ENCODE measurements at regions not wholly inside any gene's neighbourhood (a gene's known extent, or its start where the extent isn't known, plus 50 kb on each side); places are given as distances from the start of the nearest gene placed in this dataset.
"Not testable (repeated sequence)": the region's sequence is repeated elsewhere in the genome, so short reads cannot be mapped to it uniquely, and the experiment has no call there.

DNA sequence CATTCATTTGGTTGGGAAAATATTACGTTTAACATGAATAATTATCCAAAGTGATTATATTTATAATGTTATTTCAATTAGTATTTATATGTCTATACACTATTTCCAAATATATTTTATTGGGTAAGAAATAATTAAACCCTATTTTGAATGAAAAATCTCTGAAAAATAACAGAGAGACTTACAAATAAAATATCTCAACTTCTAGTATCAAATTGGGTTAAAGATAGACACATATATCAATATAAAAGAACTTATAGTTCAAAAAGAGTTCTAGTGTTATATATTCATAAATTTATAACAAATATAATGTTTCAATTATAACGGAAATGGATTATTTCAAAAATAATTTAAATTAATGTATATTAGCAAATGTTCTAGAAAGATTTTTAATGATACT lies 482.6 kb upstream of the PCDH20 start:
- DNase-seq = no peak
- no peak for TF ChIP-seq POLR2A (IDR thresholded peaks at IDR 0.05; ENCODE audit: low read length)
- no peak for TF ChIP-seq GATA1 (IDR thresholded peaks at IDR 0.05; ENCODE audit: low read depth, low read length)

DNA sequence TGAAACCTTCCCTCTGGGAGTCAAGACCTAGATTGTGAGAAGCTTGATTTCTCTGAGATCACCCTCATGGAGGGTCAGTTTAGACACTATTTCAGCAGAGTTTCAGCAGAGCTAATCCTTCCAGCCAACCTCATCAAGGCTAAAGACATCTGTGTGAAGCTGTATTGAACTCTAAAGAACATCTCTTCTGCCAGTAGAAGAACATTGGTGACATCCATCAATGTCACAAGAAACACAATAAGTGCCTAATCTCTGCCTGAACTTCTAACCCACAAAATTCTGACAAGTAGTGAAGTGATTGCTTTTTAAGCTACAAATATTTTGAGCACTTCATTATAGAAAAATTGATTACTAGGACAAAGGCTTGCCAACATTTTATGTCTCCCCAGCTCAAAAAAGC lies 475.8 kb upstream of the PCDH20 start:
- no peak for DNase-seq
- no peak for TF ChIP-seq GATA1 (IDR thresholded peaks at IDR 0.05; ENCODE audit: low read depth, low read length)
- TF ChIP-seq POLR2A (IDR thresholded peaks at IDR 0.05; ENCODE audit: low read length) = no peak

DNA sequence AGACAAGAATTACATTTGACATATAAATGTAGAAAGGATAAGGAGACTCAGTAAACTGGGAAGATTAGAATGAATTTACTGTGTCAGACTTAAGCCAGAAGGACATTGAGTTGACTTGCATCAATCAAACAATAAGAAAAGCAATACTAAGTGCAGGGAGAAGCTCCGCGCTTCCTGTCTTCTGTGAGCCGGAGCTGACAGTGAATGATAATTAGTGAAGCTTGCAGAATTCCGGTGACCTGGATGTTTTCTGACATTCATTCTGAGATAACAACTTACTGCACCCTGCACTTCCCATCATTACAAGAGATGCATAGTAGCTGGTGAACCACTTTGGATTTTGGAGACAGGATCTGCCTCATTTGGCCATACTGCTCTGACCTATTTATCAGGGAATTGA lies 469.2 kb upstream of the PCDH20 start:
- no peak for DNase-seq
- TF ChIP-seq POLR2A (IDR thresholded peaks at IDR 0.05; ENCODE audit: low read length) = no peak

DNA sequence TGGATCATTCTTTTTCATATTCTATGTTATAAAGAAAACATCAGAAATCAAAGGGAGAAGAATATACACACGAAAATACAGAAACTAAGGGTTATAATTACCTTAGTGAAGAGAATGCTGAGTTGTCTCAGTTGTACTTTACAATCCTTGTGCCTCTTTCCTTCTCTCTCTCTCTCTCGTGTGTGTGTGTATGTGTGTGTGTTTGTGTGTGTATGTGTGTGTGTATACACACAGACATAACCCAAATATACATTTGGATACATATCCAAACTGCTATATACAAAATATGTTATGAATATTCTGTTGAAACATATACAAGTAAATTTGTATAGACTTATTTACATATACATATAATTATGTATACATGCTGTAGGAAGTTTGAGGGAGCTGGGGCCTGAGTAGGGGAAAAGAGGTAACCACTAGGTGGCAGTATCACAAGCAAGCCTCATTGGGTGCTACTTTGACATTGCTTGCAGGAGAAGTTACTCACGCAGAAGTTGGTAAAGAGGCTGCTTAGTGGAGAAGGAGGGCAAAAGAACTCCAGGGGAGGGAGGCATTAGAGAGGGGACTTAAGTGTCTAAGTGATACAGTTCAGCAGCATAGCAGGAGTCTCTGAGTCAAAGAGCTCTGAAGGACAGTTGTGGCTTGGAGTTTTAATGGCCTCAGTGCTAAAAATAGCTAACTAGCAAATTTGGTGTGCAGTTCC lies 465.1 kb upstream of the PCDH20 start:
- TF ChIP-seq POLR2A (IDR thresholded peaks at IDR 0.05; ENCODE audit: low read length) (no peak), GATA1 (IDR thresholded peaks at IDR 0.05; ENCODE audit: low read depth, low read length) (no peak)
- peak; percentile 28 to 57 for DNase-seq

GRCh38 chr13:61878565-61878964 lies 462.9 kb upstream of the PCDH20 start:
- DNase-seq = not testable (repeated sequence)

GRCh38 chr13:61874970-61875579 lies 459.4 kb upstream of the PCDH20 start:
- TF ChIP-seq POLR2A (IDR thresholded peaks at IDR 0.05; ENCODE audit: low read length) (no peak), GATA1 (IDR thresholded peaks at IDR 0.05; ENCODE audit: low read depth, low read length) (no peak)
- DNase-seq = no peak

- no peak for DNase-seq
- no peak for TF ChIP-seq POLR2A (IDR thresholded peaks at IDR 0.05; ENCODE audit: low read length)
- no peak for TF ChIP-seq GATA1 (IDR thresholded peaks at IDR 0.05; ENCODE audit: low read depth, low read length)
Observed at GRCh38 chr13:61873717-61874116, 458.1 kb upstream of the PCDH20 start.

DNA sequence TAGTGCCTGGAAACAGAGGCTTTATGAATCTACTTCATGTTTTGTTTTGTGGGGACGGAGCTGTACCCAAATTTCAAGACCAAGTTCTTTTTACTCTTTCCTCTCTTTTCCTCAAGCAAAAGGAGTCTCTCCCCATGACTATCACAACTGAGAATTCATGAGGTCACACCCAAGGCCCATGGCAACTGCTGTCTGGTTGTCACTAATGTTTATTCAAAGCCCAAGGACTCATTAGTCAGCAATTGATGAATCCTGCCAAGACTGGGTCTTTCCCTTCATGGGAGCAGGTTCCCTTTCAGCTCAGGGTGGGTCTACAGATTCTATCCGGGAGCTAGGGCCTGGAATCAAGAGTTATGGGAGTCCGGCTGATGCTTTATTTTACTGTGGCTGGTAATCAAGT lies 441.5 kb upstream of the PCDH20 start:
- DNase-seq = no peak
- TF ChIP-seq GATA1 (IDR thresholded peaks at IDR 0.05; ENCODE audit: low read depth, low read length) = no peak
- TF ChIP-seq POLR2A (IDR thresholded peaks at IDR 0.05; ENCODE audit: low read length) = no peak

- TF ChIP-seq GATA1 (IDR thresholded peaks at IDR 0.05; ENCODE audit: low read depth, low read length) (no peak), POLR2A (IDR thresholded peaks at IDR 0.05; ENCODE audit: low read length) (no peak)
- DNase-seq = no peak
Observed at GRCh38 chr13:61852116-61852619, 436.5 kb upstream of the PCDH20 start.

DNA sequence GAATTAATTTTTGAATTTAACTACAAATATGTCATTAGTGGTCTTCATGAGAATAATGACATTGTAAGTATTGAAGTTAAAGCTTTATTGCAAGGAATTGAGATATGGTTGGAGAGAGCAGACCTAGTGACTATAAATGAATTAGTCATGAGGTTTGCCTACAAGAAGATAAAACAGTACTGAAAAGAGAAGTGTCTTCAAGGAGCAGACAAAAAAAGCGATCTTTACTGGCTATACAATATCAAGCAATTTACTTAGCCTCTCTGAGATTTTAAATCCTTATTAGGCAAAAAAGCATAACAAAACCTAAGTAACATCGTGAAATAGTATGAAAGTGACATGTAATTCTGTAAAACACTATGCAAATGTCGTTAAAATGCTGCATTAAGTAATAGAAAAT lies 435.1 kb upstream of the PCDH20 start:
- TF ChIP-seq GATA1 (IDR thresholded peaks at IDR 0.05; ENCODE audit: low read depth, low read length) = no peak
- no peak for TF ChIP-seq POLR2A (IDR thresholded peaks at IDR 0.05; ENCODE audit: low read length)
- DNase-seq = no peak

- no peak for TF ChIP-seq GATA1 (IDR thresholded peaks at IDR 0.05; ENCODE audit: low read depth, low read length)
- TF ChIP-seq POLR2A (IDR thresholded peaks at IDR 0.05; ENCODE audit: low read length) = no peak
- DNase-seq = no peak
Observed at GRCh38 chr13:61838568-61838967, 422.9 kb upstream of the PCDH20 start.

GRCh38 chr13:61833228-61833627 lies 417.6 kb upstream of the PCDH20 start:
- no peak for TF ChIP-seq GATA1 (IDR thresholded peaks at IDR 0.05; ENCODE audit: low read depth, low read length)
- no peak for TF ChIP-seq POLR2A (IDR thresholded peaks at IDR 0.05; ENCODE audit: low read length)
- DNase-seq = no peak

GRCh38 chr13:61831026-61831425 lies 415.4 kb upstream of the PCDH20 start:
- no peak for DNase-seq
- no peak for TF ChIP-seq GATA1 (IDR thresholded peaks at IDR 0.05; ENCODE audit: low read depth, low read length)
- TF ChIP-seq POLR2A (IDR thresholded peaks at IDR 0.05; ENCODE audit: low read length) = no peak

GRCh38 chr13:61830475-61830874 lies 414.8 kb upstream of the PCDH20 start:
- DNase-seq = no peak
- TF ChIP-seq POLR2A (IDR thresholded peaks at IDR 0.05; ENCODE audit: low read length) (no peak), GATA1 (IDR thresholded peaks at IDR 0.05; ENCODE audit: low read depth, low read length) (no peak)

DNA sequence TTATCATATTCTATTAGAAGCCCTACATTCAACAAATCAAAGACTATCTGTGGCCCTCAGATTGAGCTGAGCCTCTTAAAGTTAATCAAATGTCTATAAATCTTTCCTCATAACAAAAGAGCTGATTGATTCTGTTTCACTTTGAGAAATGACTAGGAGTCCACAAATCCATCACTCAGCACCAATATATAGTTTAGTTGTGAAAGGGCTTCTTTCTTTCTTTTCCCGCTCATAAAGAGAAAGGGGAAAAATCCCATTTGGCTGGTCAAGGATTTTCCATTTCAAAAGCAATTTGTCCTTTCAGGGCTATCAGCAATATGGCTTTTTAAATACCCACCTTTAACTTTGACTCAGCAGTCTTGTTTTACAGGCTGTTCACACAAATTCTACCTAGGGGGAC lies 408.5 kb upstream of the PCDH20 start:
- no peak for DNase-seq
- TF ChIP-seq GATA1 (IDR thresholded peaks at IDR 0.05; ENCODE audit: low read depth, low read length) = no peak
- TF ChIP-seq POLR2A (IDR thresholded peaks at IDR 0.05; ENCODE audit: low read length) = no peak
